PC-3 (cell line): ENCODE measurements at regions not wholly inside any gene's neighbourhood (a gene's known extent, or its start where the extent isn't known, plus 50 kb on each side); places are given as distances from the start of the nearest gene placed in this dataset.
"Not testable (repeated sequence)": the region's sequence is repeated elsewhere in the genome, so short reads cannot be mapped to it uniquely, and the experiment has no call there.

Source experiments
- ATAC-seq: fragments of 200-7000 bp; cut with Tn5 transposase; 2 replicates; pipeline ENCODE4 v1.9.1; 2020; ENCODE audit warnings: mild to moderate bottlenecking, moderate library complexity
- BruUV-seq: library from RNA; stranded (reverse); fragments of 400-500 nt; replicated peaks from 2 replicates; lab custom pipeline; 2021; lab: Mats Ljungman, UMichigan
- CTCF ChIA-PET: fragments of 300-600 bp; sonication (Branson Sonifier 250); formaldehyde crosslinking; loops from one replicate; lab custom pipeline; 2022; ENCODE audit warnings: antibody characterized with exemption; lab: Charles Lee
- POLR2A ChIA-PET: fragments of 300-600 bp; sonication (Branson Sonifier 250); formaldehyde crosslinking; loops from one replicate; lab custom pipeline; 2022; ENCODE audit warnings: antibody characterized with exemption; ENCODE audit not compliant: unreplicated experiment; lab: Charles Lee
- DNase-seq: peaks from one replicate; pipeline ENCODE4 v3.0.0-alpha.2; 2015
- H2AFZ ChIP-seq: fragments of 300-600 bp; sonication (generic); 2 replicates; pipeline ENCODE4 v1.6.0; 2016; ENCODE audit warnings: antibody characterized with exemption, low read length
- H3F3A ChIP-seq: fragments of 300-600 bp; sonication (generic); one replicate; pipeline ENCODE4 v1.6.0; 2017; ENCODE audit warnings: antibody characterized with exemption, low read length, control low read depth, mild to moderate bottlenecking; ENCODE audit not compliant: unreplicated experiment
- H3K27ac ChIP-seq: fragments of 300-600 bp; sonication (generic); 2 replicates; pipeline ENCODE4 v1.5.1; 2016; ENCODE audit warnings: mild to moderate bottlenecking, low read length
- H3K27me3 ChIP-seq: fragments of 300-600 bp; sonication (generic); 2 replicates; pipeline ENCODE4 v1.6.1; 2016; ENCODE audit warnings: low read length, mixed read lengths
- H3K36me3 ChIP-seq: fragments of 300-600 bp; sonication (generic); 2 replicates; pipeline ENCODE4 v1.6.1; 2016; ENCODE audit warnings: low read depth, mixed run types, low read length, mixed read lengths
- H3K4me1 ChIP-seq: fragments of 300-600 bp; sonication (generic); 2 replicates; pipeline ENCODE4 v1.5.1; 2016; ENCODE audit warnings: low read length; ENCODE audit not compliant: insufficient read depth
- H3K4me2 ChIP-seq: fragments of 300-600 bp; sonication (generic); 2 replicates; pipeline ENCODE4 v1.6.0; 2016; ENCODE audit warnings: low read length
- H3K4me3 ChIP-seq: fragments of 300-600 bp; sonication (generic); 2 replicates; pipeline ENCODE4 v1.5.1; 2016; ENCODE audit warnings: mild to moderate bottlenecking, low read length, mixed read lengths
- H3K79me2 ChIP-seq: fragments of 300-600 bp; sonication (generic); 2 replicates; pipeline ENCODE4 v1.6.1; 2017; ENCODE audit warnings: low read length, mixed read lengths
- H3K9ac ChIP-seq: fragments of 300-600 bp; sonication (generic); 2 replicates; pipeline ENCODE4 v1.6.0; 2016; ENCODE audit warnings: mild to moderate bottlenecking, low read length
- H3K9me2 ChIP-seq: fragments of 300-600 bp; sonication (generic); replicated peaks from 2 replicates; pipeline ENCODE4 v1.6.1; 2016; ENCODE audit warnings: mixed run types, low read length, mixed read lengths
- H3K9me3 ChIP-seq: fragments of 300-600 bp; sonication (generic); 2 replicates; pipeline ENCODE4 v1.6.1; 2016; ENCODE audit warnings: low read length, mixed read lengths
- H4K20me1 ChIP-seq: fragments of 300-600 bp; sonication (generic); 2 replicates; pipeline ENCODE4 v1.6.1; 2016; ENCODE audit warnings: low read length, mixed read lengths
- intact Hi-C: fragments of 100-400 bp; cut with micrococcal nuclease; formaldehyde crosslinking; loops from 2 replicates; pipeline ENCODE4 v1.9.0; 2023

- H3K27ac ChIP-seq, intact Hi-C loops, H3K4me1 ChIP-seq, H3K79me2 ChIP-seq, H4K20me1 ChIP-seq, H3K36me3 ChIP-seq, POLR2A ChIA-PET, H3K4me2 ChIP-seq, H2AFZ ChIP-seq, H3K27me3 ChIP-seq, CTCF ChIA-PET, H3K9me2 ChIP-seq, H3F3A ChIP-seq, BruUV-seq, H3K9me3 ChIP-seq: not testable (repeated sequence)
- H3K4me3 ChIP-seq = peak overlapping the region; percentile 51; the same call in 1 of the 2 replicates
- H3K9ac ChIP-seq = peak overlapping the region; percentile 65
- ATAC-seq = peak; percentile 11
- peak; percentile 0 for DNase-seq
Measured at GRCh38 chr21:6498716-6499115, 4022.7 kb upstream of the TPTE start.

GRCh38 chr21:6499128-6499826 is 4022.1 kb upstream of the TPTE start:
- H3K27me3 ChIP-seq, intact Hi-C loops, H3K4me2 ChIP-seq, DNase-seq, H3K27ac ChIP-seq, POLR2A ChIA-PET, H2AFZ ChIP-seq, H3K79me2 ChIP-seq, BruUV-seq, H4K20me1 ChIP-seq, CTCF ChIA-PET, H3K9ac ChIP-seq, H3K9me3 ChIP-seq, H3K4me3 ChIP-seq, H3K36me3 ChIP-seq, H3K4me1 ChIP-seq, H3F3A ChIP-seq, H3K9me2 ChIP-seq: not testable (repeated sequence)
- peak; percentile 98 for ATAC-seq

- POLR2A ChIA-PET, H3K27ac ChIP-seq, H3K36me3 ChIP-seq, CTCF ChIA-PET, H3F3A ChIP-seq, intact Hi-C loops, H3K9me3 ChIP-seq, H2AFZ ChIP-seq, H3K9me2 ChIP-seq, H3K27me3 ChIP-seq, BruUV-seq, H3K4me3 ChIP-seq, H3K9ac ChIP-seq, H4K20me1 ChIP-seq, DNase-seq, H3K4me2 ChIP-seq, H3K79me2 ChIP-seq, H3K4me1 ChIP-seq: not testable (repeated sequence)
- peak; percentile 24 for ATAC-seq
Measured at GRCh38 chr21:6499866-6500265, 4021.5 kb upstream of the TPTE start.

- ATAC-seq, H3K79me2 ChIP-seq, H3K27ac ChIP-seq, H3K9me3 ChIP-seq, H2AFZ ChIP-seq, H3K4me1 ChIP-seq, H3K4me2 ChIP-seq, H3F3A ChIP-seq, H3K27me3 ChIP-seq, intact Hi-C loops, POLR2A ChIA-PET, H3K4me3 ChIP-seq, H3K9me2 ChIP-seq, H4K20me1 ChIP-seq, CTCF ChIA-PET, BruUV-seq, H3K36me3 ChIP-seq, DNase-seq, H3K9ac ChIP-seq: not testable (repeated sequence)
Measured at GRCh38 chr21:6500681-6501080, 4020.7 kb upstream of the TPTE start.

GRCh38 chr21:6506167-6506894 is 4015.1 kb upstream of the TPTE start:
- H3K4me1 ChIP-seq, ATAC-seq, H4K20me1 ChIP-seq, H3K79me2 ChIP-seq, H3K27ac ChIP-seq, H3F3A ChIP-seq, DNase-seq, H3K27me3 ChIP-seq, POLR2A ChIA-PET, H3K9ac ChIP-seq, H2AFZ ChIP-seq, H3K9me2 ChIP-seq, intact Hi-C loops, CTCF ChIA-PET, H3K4me3 ChIP-seq, H3K4me2 ChIP-seq, H3K36me3 ChIP-seq, H3K9me3 ChIP-seq, BruUV-seq: not testable (repeated sequence)

- H3K4me1 ChIP-seq, H2AFZ ChIP-seq, H3K27ac ChIP-seq, H3K9me3 ChIP-seq, BruUV-seq, H3K4me3 ChIP-seq, CTCF ChIA-PET, ATAC-seq, intact Hi-C loops, H3F3A ChIP-seq, H4K20me1 ChIP-seq, H3K4me2 ChIP-seq, POLR2A ChIA-PET, H3K36me3 ChIP-seq, H3K79me2 ChIP-seq, DNase-seq, H3K9me2 ChIP-seq, H3K27me3 ChIP-seq, H3K9ac ChIP-seq: not testable (repeated sequence)
Measured at GRCh38 chr21:6507632-6508031, 4013.8 kb upstream of the TPTE start.
